WTC11 (cell line): ENCODE measurements at regions not wholly inside any gene's neighbourhood (a gene's known extent, or its start where the extent isn't known, plus 50 kb on each side); places are given as distances from the start of the nearest gene placed in this dataset.

ENCODE experiments used
- ATAC-seq: fragments of 200-7000 bp; cut with Tn5 transposase; 2 replicates; pipeline ENCODE4 v1.10.0; 2021; ENCODE audit warnings: mild to moderate bottlenecking, moderate library complexity
- CTCF ChIA-PET: fragments of 300-600 bp; sonication (Branson Sonifier 250); formaldehyde crosslinking; loops from one replicate; lab custom pipeline; 2021; ENCODE audit warnings: antibody characterized with exemption; lab: Charles Lee
- POLR2A ChIA-PET: fragments of 350-600 bp; sonication (Branson Sonifier 250); formaldehyde crosslinking; loops from one replicate; lab custom pipeline; 2021; ENCODE audit warnings: antibody characterized with exemption; lab: Charles Lee
- DNase-seq: peaks from one replicate; pipeline ENCODE4 v3.0.0; 2021; ENCODE audit warnings: low spot score
- H3K27ac Mint-ChIP-seq: 2 replicates; pipeline ENCODE4 v1.8.0; 2021; ENCODE audit warnings: mixed read lengths
- H3K27me3 Mint-ChIP-seq: 2 replicates; pipeline ENCODE4 v1.8.0; 2021; ENCODE audit warnings: low read depth, mild to moderate bottlenecking, moderate library complexity, mixed read lengths
- H3K36me3 Mint-ChIP-seq: 2 replicates; pipeline ENCODE4 v1.8.0; 2021; ENCODE audit warnings: mixed read lengths
- H3K4me1 Mint-ChIP-seq: 2 replicates; pipeline ENCODE4 v1.8.0; 2022; ENCODE audit warnings: mixed read lengths
- H3K4me3 Mint-ChIP-seq: 2 replicates; pipeline ENCODE4 v1.8.0; 2021; ENCODE audit warnings: mild to moderate bottlenecking, moderate library complexity, mixed read lengths
- H3K9me3 Mint-ChIP-seq: 2 replicates; pipeline ENCODE4 v1.8.0; 2021; ENCODE audit warnings: mixed read lengths
- CREM ChIP-seq: sonication (generic); formaldehyde crosslinking; IDR thresholded peaks from 2 replicates; pipeline ENCODE4 v1.8.1; 2022; ENCODE audit warnings: mild to moderate bottlenecking, missing genetic modification reagents, moderate library complexity
- E2F5 ChIP-seq: sonication (generic); formaldehyde crosslinking; IDR thresholded peaks from 2 replicates; pipeline ENCODE4 v1.8.1; 2022; ENCODE audit warnings: mild to moderate bottlenecking, moderate library complexity, missing genetic modification reagents
- ELF4 ChIP-seq: sonication (generic); formaldehyde crosslinking; IDR thresholded peaks from 2 replicates; pipeline ENCODE4 v1.8.1; 2022; ENCODE audit warnings: low read depth, mild to moderate bottlenecking, moderate library complexity, missing genetic modification reagents
- ERG ChIP-seq: fragments of 250-450 bp; sonication (Bioruptor Pico); IDR thresholded peaks from 2 replicates; pipeline ENCODE4 v1.8.0; 2021; ENCODE audit warnings: mild to moderate bottlenecking
- FOXP4 ChIP-seq: sonication (generic); formaldehyde crosslinking; IDR thresholded peaks from 2 replicates; pipeline ENCODE4 v1.8.0; 2022; ENCODE audit warnings: mild to moderate bottlenecking, missing genetic modification reagents
- HMGXB4 ChIP-seq: sonication (generic); formaldehyde crosslinking; IDR thresholded peaks from 2 replicates; pipeline ENCODE4 v1.8.1; 2023; ENCODE audit warnings: mild to moderate bottlenecking, moderate library complexity, missing genetic modification reagents
- JUN ChIP-seq: sonication (generic); formaldehyde crosslinking; IDR thresholded peaks from 2 replicates; pipeline ENCODE4 v1.8.0; 2023; ENCODE audit warnings: mild to moderate bottlenecking, missing genetic modification reagents
- MLX ChIP-seq: sonication (generic); formaldehyde crosslinking; IDR thresholded peaks from 2 replicates; pipeline ENCODE4 v1.8.1; 2023; ENCODE audit warnings: mild to moderate bottlenecking, missing genetic modification reagents, moderate library complexity
- NR1H2 ChIP-seq: sonication (generic); formaldehyde crosslinking; IDR thresholded peaks from 2 replicates; pipeline ENCODE4 v1.9.0; 2021; ENCODE audit warnings: mild to moderate bottlenecking, moderate library complexity, missing genetic modification reagents
- NR2C2 ChIP-seq: sonication (generic); formaldehyde crosslinking; IDR thresholded peaks from 2 replicates; pipeline ENCODE4 v1.8.0; 2022; ENCODE audit warnings: mild to moderate bottlenecking, missing genetic modification reagents
- OVOL2 ChIP-seq: fragments of 250-450 bp; sonication (Bioruptor Pico); IDR thresholded peaks from 2 replicates; pipeline ENCODE4 v1.9.0; 2021; ENCODE audit warnings: mild to moderate bottlenecking, borderline replicate concordance
- RORB ChIP-seq: fragments of 250-450 bp; sonication (Bioruptor Pico); IDR thresholded peaks from 2 replicates; pipeline ENCODE4 v1.9.0; 2021; ENCODE audit warnings: mild to moderate bottlenecking
- SP1 ChIP-seq: sonication (generic); formaldehyde crosslinking; conservative IDR thresholded peaks from 2 replicates; pipeline ENCODE4 v1.8.1; 2022; ENCODE audit warnings: missing genetic modification reagents
- TCF7 ChIP-seq: sonication (generic); formaldehyde crosslinking; IDR thresholded peaks from 2 replicates; pipeline ENCODE4 v1.8.0; 2022; ENCODE audit warnings: mild to moderate bottlenecking, low read depth, missing genetic modification reagents, moderate library complexity
- USF1 ChIP-seq: sonication (generic); formaldehyde crosslinking; IDR thresholded peaks from 2 replicates; pipeline ENCODE4 v1.8.0; 2022; ENCODE audit warnings: mild to moderate bottlenecking, missing genetic modification reagents
- ZBTB43 ChIP-seq: sonication (generic); formaldehyde crosslinking; IDR thresholded peaks from 2 replicates; pipeline ENCODE4 v1.8.1; 2023; ENCODE audit warnings: mild to moderate bottlenecking, missing genetic modification reagents
- ZNF138 ChIP-seq: sonication (generic); formaldehyde crosslinking; conservative IDR thresholded peaks from 2 replicates; pipeline ENCODE4 v1.8.1; 2022; ENCODE audit warnings: mild to moderate bottlenecking, moderate library complexity, missing genetic modification reagents
- ZNF219 ChIP-seq: sonication (generic); formaldehyde crosslinking; IDR thresholded peaks from 2 replicates; pipeline ENCODE4 v1.8.0; 2023; ENCODE audit warnings: missing genetic modification reagents, mild to moderate bottlenecking, borderline replicate concordance
- ZNF532 ChIP-seq: fragments of 250-450 bp; sonication (Bioruptor Pico); IDR thresholded peaks from 2 replicates; pipeline ENCODE4 v1.9.0; 2021; ENCODE audit warnings: mild to moderate bottlenecking, borderline replicate concordance

GRCh38 chr1:30169269-30169668 lies 554.1 kb downstream of the MATN1 start (continued):
- no peak for TF ChIP-seq ZNF532 (CRISPR knock-in tag)

- DNase-seq: no peak
- POLR2A ChIA-PET: no interaction called here
- H3K4me3 Mint-ChIP-seq: no peak overlapping the region
- no peak overlapping the region for H3K27ac Mint-ChIP-seq
- no peaks in the 10 kb centered on the region for H3K36me3 Mint-ChIP-seq
- H3K9me3 Mint-ChIP-seq: peaks cover 10% of the 10 kb centered on the region
- no peak for ATAC-seq
- TF ChIP-seq NR2C2 (no peak), ERG (CRISPR knock-in tag) (no peak), USF1 (CRISPR knock-in tag) (no peak), ZNF219 (CRISPR knock-in tag) (no peak), E2F5 (CRISPR knock-in tag) (no peak), TCF7 (CRISPR knock-in tag) (no peak), FOXP4 (CRISPR knock-in tag) (no peak), SP1 (no peak), HMGXB4 (CRISPR knock-in tag) (no peak), ZNF138 (CRISPR knock-in tag) (no peak), RORB (no peak), CREM (CRISPR knock-in tag) (no peak), JUN (no peak), ELF4 (CRISPR knock-in tag) (no peak), ZBTB43 (no peak), NR1H2 (CRISPR knock-in tag) (no peak), MLX (CRISPR knock-in tag) (no peak), OVOL2 (CRISPR knock-in tag) (no peak)
- CTCF ChIA-PET: interaction anchor here (1.9 kb wide), 1 partner anchor 66 kb away, joined by 5 read pairs; no protein-coding TSS in a partner anchor
- peaks cover 10% of the 10 kb centered on the region for H3K4me1 Mint-ChIP-seq
- H3K27me3 Mint-ChIP-seq: no peaks in the 10 kb centered on the region
Observed at GRCh38 chr1:30166174-30166573, 557.2 kb downstream of the MATN1 start.
